ENCODE measurements at regions not wholly inside any gene's neighbourhood (a gene's known extent, or its start where the extent isn't known, plus 50 kb on each side); places are given as distances from the start of the nearest gene placed in this dataset.

GRCh38 chr4:94014484-94015136 lies 186.1 kb downstream of the ATOH1 start:
- no peaks in the 10 kb centered on the region for H3K36me3 Mint-ChIP-seq (ENCODE audit: low read depth, unreplicated experiment)
- H3K4me1 Mint-ChIP-seq (ENCODE audit: low read depth, unreplicated experiment) = no peaks in the 10 kb centered on the region
- H3K9me3 Mint-ChIP-seq (ENCODE audit: unreplicated experiment) = no peaks in the 10 kb centered on the region
- Histone ChIP-seq H3K79me2 (ENCODE audit: insufficient read depth, low read length) (no peaks in the 10 kb centered on the region), H3K9me3 (ENCODE audit: insufficient read depth, low read depth, low read length) (no peaks in the 10 kb centered on the region), H2AFZ (ENCODE audit: low read depth, low read length) (no peak overlapping the region), H3K9ac (ENCODE audit: low read length) (no peak overlapping the region), H3K4me2 (ENCODE audit: low read length) (no peak overlapping the region), H3K27me3 (ENCODE audit: insufficient read depth, low read length) (no peaks in the 10 kb centered on the region), H3K27ac (ENCODE audit: low read depth, low read length) (no peak overlapping the region), H3K4me1 (ENCODE audit: insufficient read depth, low read length) (no peaks in the 10 kb centered on the region), H4K20me1 (ENCODE audit: insufficient read depth, low read length) (no peaks in the 10 kb centered on the region), H3K36me3 (ENCODE audit: insufficient read depth, low read length) (no peaks in the 10 kb centered on the region), H3K4me3 (ENCODE audit: insufficient read depth, low read depth, low read length) (no peak overlapping the region)
- no peaks in the 10 kb centered on the region for H3K27me3 Mint-ChIP-seq (ENCODE audit: low read depth, unreplicated experiment)
- H3K4me3 Mint-ChIP-seq (ENCODE audit: unreplicated experiment) = no peak overlapping the region
- no peak for TF ChIP-seq EZH2 (IDR thresholded peaks at IDR 0.05; ENCODE audit: insufficient read depth, low read length)
- no peak for TF ChIP-seq CTCF (IDR thresholded peaks at IDR 0.05; ENCODE audit: insufficient read depth, low read depth, low read length)
- DNase-seq (ENCODE audit: low read depth) (no peak), FAIRE-seq (no peak)
- H3K27ac Mint-ChIP-seq (ENCODE audit: unreplicated experiment) = no peak overlapping the region

GRCh38 chr4:94015956-94016355 lies 187.4 kb downstream of the ATOH1 start:
- no peak for DNase-seq (ENCODE audit: low read depth)
- H3K4me3 Mint-ChIP-seq (ENCODE audit: unreplicated experiment) = no peak overlapping the region
- H3K4me1 Mint-ChIP-seq (ENCODE audit: low read depth, unreplicated experiment) = no peaks in the 10 kb centered on the region
- Histone ChIP-seq H4K20me1 (ENCODE audit: insufficient read depth, low read length) (no peaks in the 10 kb centered on the region), H3K36me3 (ENCODE audit: insufficient read depth, low read length) (no peaks in the 10 kb centered on the region), H3K4me2 (ENCODE audit: low read length) (no peak overlapping the region), H3K79me2 (ENCODE audit: insufficient read depth, low read length) (no peaks in the 10 kb centered on the region), H3K4me3 (ENCODE audit: insufficient read depth, low read depth, low read length) (no peak overlapping the region), H3K27ac (ENCODE audit: low read depth, low read length) (no peak overlapping the region), H3K4me1 (ENCODE audit: insufficient read depth, low read length) (no peaks in the 10 kb centered on the region), H3K9me3 (ENCODE audit: insufficient read depth, low read depth, low read length) (no peaks in the 10 kb centered on the region), H2AFZ (ENCODE audit: low read depth, low read length) (no peak overlapping the region), H3K27me3 (ENCODE audit: insufficient read depth, low read length) (no peaks in the 10 kb centered on the region), H3K9ac (ENCODE audit: low read length) (no peak overlapping the region)
- H3K27ac Mint-ChIP-seq (ENCODE audit: unreplicated experiment) = no peak overlapping the region
- no peaks in the 10 kb centered on the region for H3K9me3 Mint-ChIP-seq (ENCODE audit: unreplicated experiment)
- no peak for FAIRE-seq
- no peaks in the 10 kb centered on the region for H3K36me3 Mint-ChIP-seq (ENCODE audit: low read depth, unreplicated experiment)
- TF ChIP-seq EZH2 (IDR thresholded peaks at IDR 0.05; ENCODE audit: insufficient read depth, low read length) (no peak), CTCF (IDR thresholded peaks at IDR 0.05; ENCODE audit: insufficient read depth, low read depth, low read length) (no peak)
- H3K27me3 Mint-ChIP-seq (ENCODE audit: low read depth, unreplicated experiment) = no peaks in the 10 kb centered on the region

- no peak overlapping the region for H3K27ac ChIP-seq (ENCODE audit: low read depth, low read length)
- H3K27ac Mint-ChIP-seq (ENCODE audit: unreplicated experiment) = peak overlapping the region; percentile 90
- H3K4me3 ChIP-seq (ENCODE audit: insufficient read depth, low read depth, low read length) = no peak overlapping the region
These were observed 174.9 kb upstream of the SMARCAD1 start for GRCh38 chr4:94032754-94033153.

More at GRCh38 chr4:94032754-94033153, 174.9 kb upstream of the SMARCAD1 start:
- no peaks in the 10 kb centered on the region for H3K36me3 ChIP-seq (ENCODE audit: insufficient read depth, low read length)
- Mint-ChIP-seq H3K4me1 (ENCODE audit: low read depth, unreplicated experiment) (peaks cover 13% of the 10 kb centered on the region), H3K27me3 (ENCODE audit: low read depth, unreplicated experiment) (no peaks in the 10 kb centered on the region), H3K9me3 (ENCODE audit: unreplicated experiment) (no peaks in the 10 kb centered on the region), H3K4me3 (ENCODE audit: unreplicated experiment) (no peak overlapping the region), H3K36me3 (ENCODE audit: low read depth, unreplicated experiment) (no peaks in the 10 kb centered on the region)
- H3K9me3 ChIP-seq (ENCODE audit: insufficient read depth, low read depth, low read length) = no peaks in the 10 kb centered on the region
- no peak for DNase-seq (ENCODE audit: low read depth)
- H3K9ac ChIP-seq (ENCODE audit: low read length) = no peak overlapping the region
- no peaks in the 10 kb centered on the region for H4K20me1 ChIP-seq (ENCODE audit: insufficient read depth, low read length)
- H2AFZ ChIP-seq (ENCODE audit: low read depth, low read length) = no peak overlapping the region
- H3K79me2 ChIP-seq (ENCODE audit: insufficient read depth, low read length) = no peaks in the 10 kb centered on the region
- H3K4me2 ChIP-seq (ENCODE audit: low read length) = no peak overlapping the region
- no peaks in the 10 kb centered on the region for H3K4me1 ChIP-seq (ENCODE audit: insufficient read depth, low read length)
- no peaks in the 10 kb centered on the region for H3K27me3 ChIP-seq (ENCODE audit: insufficient read depth, low read length)
- FAIRE-seq = no peak
- TF ChIP-seq CTCF (IDR thresholded peaks at IDR 0.05; ENCODE audit: insufficient read depth, low read depth, low read length) (no peak), EZH2 (IDR thresholded peaks at IDR 0.05; ENCODE audit: insufficient read depth, low read length) (no peak)
